Ovary (tissue), 3 donors: ENCODE measurements at regions not wholly inside any gene's neighbourhood (a gene's known extent, or its start where the extent isn't known, plus 50 kb on each side); places are given as distances from the start of the nearest gene placed in this dataset.

ENCODE experiments used
- EP300 ChIP-seq: sonication (generic); formaldehyde crosslinking; IDR thresholded peaks from one replicate; pipeline ENCODE4 v1.6.1; 2017; ENCODE audit warnings: antibody characterized with exemption
- POLR2A ChIP-seq: fragments of 450-650 bp; IDR thresholded peaks from one replicate; pipeline ENCODE4 v1.6.1; 2017; ENCODE audit warnings: antibody characterized with exemption, mild to moderate bottlenecking, moderate library complexity
- TF ChIP-seq, protein P1 (sequence below), 3 donors: fragments of 450-650 bp in 2 of 3; fragments of 200-600 bp in 1 of 3; IDR thresholded peaks; one replicate each; pipeline versions ENCODE4 v1.5.1 to v1.8.0; 2016 to 2022; ENCODE audit warnings: antibody characterized with exemption in 3 of 3, mild to moderate bottlenecking in 1 of 3
- donor health status: DM: no; HTN: no; CAD: no.

DNA sequence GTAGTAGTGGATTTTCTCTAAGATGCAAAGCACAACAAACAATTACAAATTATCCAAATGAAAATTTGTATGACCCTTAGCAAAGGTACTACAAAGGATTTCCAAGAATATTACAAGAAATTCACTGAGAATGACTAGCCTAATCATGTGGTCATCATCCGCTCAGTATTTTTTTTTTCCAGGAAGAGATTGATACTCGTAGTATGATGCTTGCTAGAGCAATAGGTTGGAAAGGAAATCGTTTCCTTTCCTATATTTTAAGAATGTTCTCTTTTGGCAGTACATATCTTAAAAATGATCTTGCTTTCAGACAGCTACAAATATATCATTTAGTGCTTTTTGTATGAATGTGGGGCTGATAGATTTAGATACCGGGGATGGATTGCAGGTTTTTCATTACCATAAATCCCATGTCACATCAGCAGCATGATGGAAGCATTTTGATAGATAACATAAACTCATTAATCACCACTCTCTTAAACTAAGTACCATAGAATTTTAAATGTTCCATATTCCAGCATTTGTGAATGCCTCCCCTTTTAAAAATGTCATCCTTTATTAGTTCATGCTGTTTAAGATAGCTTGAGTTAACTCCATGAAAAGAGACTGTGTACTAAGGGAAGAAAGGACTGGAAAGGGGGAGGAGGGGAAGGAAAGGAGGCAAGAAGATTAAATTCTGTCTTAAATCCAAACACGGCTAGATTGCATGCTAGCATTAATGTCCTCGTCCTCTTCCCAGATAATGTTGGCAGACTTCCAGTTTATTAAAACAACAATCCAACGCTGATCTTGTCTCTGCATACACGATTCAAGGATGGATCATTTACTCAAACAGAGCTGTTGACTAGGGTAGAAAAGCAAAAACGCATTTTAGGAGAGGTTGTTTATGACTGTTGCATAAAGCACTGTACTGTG is 311.7 kb upstream of the ZNF608 start:
- TF ChIP-seq, protein P1, sequence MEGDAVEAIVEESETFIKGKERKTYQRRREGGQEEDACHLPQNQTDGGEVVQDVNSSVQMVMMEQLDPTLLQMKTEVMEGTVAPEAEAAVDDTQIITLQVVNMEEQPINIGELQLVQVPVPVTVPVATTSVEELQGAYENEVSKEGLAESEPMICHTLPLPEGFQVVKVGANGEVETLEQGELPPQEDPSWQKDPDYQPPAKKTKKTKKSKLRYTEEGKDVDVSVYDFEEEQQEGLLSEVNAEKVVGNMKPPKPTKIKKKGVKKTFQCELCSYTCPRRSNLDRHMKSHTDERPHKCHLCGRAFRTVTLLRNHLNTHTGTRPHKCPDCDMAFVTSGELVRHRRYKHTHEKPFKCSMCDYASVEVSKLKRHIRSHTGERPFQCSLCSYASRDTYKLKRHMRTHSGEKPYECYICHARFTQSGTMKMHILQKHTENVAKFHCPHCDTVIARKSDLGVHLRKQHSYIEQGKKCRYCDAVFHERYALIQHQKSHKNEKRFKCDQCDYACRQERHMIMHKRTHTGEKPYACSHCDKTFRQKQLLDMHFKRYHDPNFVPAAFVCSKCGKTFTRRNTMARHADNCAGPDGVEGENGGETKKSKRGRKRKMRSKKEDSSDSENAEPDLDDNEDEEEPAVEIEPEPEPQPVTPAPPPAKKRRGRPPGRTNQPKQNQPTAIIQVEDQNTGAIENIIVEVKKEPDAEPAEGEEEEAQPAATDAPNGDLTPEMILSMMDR (IDR thresholded peaks at IDR 0.05) = no peak
- TF ChIP-seq POLR2A (no peak), EP300 (no peak)
